ENCODE measurements at regions not wholly inside any gene's neighbourhood (a gene's known extent, or its start where the extent isn't known, plus 50 kb on each side); places are given as distances from the start of the nearest gene placed in this dataset.

- H3K23me2 ChIP-seq (ENCODE audit: low read depth, low read length), result no peaks in the 10 kb centered on the region
- H2BK120ac ChIP-seq (replicated peaks; ENCODE audit: low read depth, low read length), result no peak overlapping the region
- H3K79me1 ChIP-seq (ENCODE audit: low read depth, low read length), result no peaks in the 10 kb centered on the region
- no peak overlapping the region for H4K91ac ChIP-seq (replicated peaks; ENCODE audit: insufficient read length, low read length)
- no peak overlapping the region for H3K27ac ChIP-seq (ENCODE audit: low read depth, low read length)
- H3K14ac ChIP-seq (ENCODE audit: insufficient read length), result no peak overlapping the region
- H3K4me1 ChIP-seq (replicated peaks in 1 of 4; ENCODE audit: control insufficient read depth in 3 of 4, insufficient read depth in 4 of 4, low read length in 3 of 4), result no peaks in the 10 kb centered on the region
- no peak overlapping the region; the same call in 1 of the 2 replicates for H2AFZ ChIP-seq (ENCODE audit: low read length)
- no peak overlapping the region for H3K9ac ChIP-seq (replicated peaks in 1 of 4; ENCODE audit: extremely low read depth in 1 of 4, low read depth in 3 of 4, low read length in 3 of 4)
- H3K4ac ChIP-seq (replicated peaks; ENCODE audit: insufficient read length, low read depth, low read length), result no peak overlapping the region
- no peak for DNase-seq (ENCODE audit: low read depth in 1 of 2, low spot score in 2 of 2)
- H4K5ac ChIP-seq (ENCODE audit: insufficient read length, low read depth, low read length), result no peak overlapping the region
- CTCF ChIA-PET (ENCODE audit: partially characterized antibody), result interaction anchor here (1.7 kb wide), 1 partner anchor 20 kb away, joined by 3 read pairs; no protein-coding TSS in a partner anchor
- no peak overlapping the region for H3K56ac ChIP-seq (replicated peaks; ENCODE audit: insufficient read length, low read depth, low read length)
- no peak overlapping the region for H3K23ac ChIP-seq (ENCODE audit: insufficient read length)
- H2AK5ac ChIP-seq (ENCODE audit: low read depth, low read length), result no peak overlapping the region
- no peaks in the 10 kb centered on the region for H3K9me3 ChIP-seq (ENCODE audit: insufficient read depth in 2 of 2, low read depth in 1 of 2, low read length in 1 of 2)
- no peak overlapping the region for H2BK5ac ChIP-seq (ENCODE audit: low read depth, low read length)
- H3K4me3 ChIP-seq (ENCODE audit: extremely low read depth in 1 of 4, insufficient read depth in 2 of 4, low read depth in 3 of 4, low read length in 4 of 4), result no peak overlapping the region
- H3K27me3 ChIP-seq (replicated peaks in 1 of 4; ENCODE audit: control insufficient read depth in 3 of 4, extremely low read depth in 1 of 4, insufficient read depth in 3 of 4, low read length in 3 of 4), result no peaks in the 10 kb centered on the region
- POLR2A ChIA-PET (ENCODE audit: partially characterized antibody), result no interaction called here
- no peaks in the 10 kb centered on the region for H4K20me1 ChIP-seq (replicated peaks in 1 of 2; ENCODE audit: control insufficient read depth in 1 of 2, insufficient read depth in 2 of 2, low read length in 2 of 2)
- FAIRE-seq, result no peak
- no peak for TF ChIP-seq YY1 (IDR thresholded peaks at IDR 0.05; ENCODE audit: low read depth, low read length)
- TF ChIP-seq SIRT6 (IDR thresholded peaks at IDR 0.05; ENCODE audit: low read length), result no peak
- TF ChIP-seq RNF2 (IDR thresholded peaks at IDR 0.05; ENCODE audit: borderline replicate concordance, low read depth, low read length, missing control alignments, poor library complexity, severe bottlenecking), result no peak
- no peak for TF ChIP-seq CTCF (IDR thresholded peaks at IDR 0.05; ENCODE audit: control extremely low read depth in 1 of 3, insufficient read depth in 1 of 3, low read depth in 1 of 3, low read length in 3 of 3)
- no peak overlapping the region for H2BK15ac ChIP-seq (ENCODE audit: low read length)
- WGBS, 2 experiments (ENCODE audit: extremely low coverage in 1 of 2, insufficient coverage in 1 of 2, insufficient read length in 1 of 2, insufficient replicate concordance in 2 of 2, low coverage in 1 of 2, low lambda C conversion rate in 2 of 2, missing lambda C conversion rate in 1 of 2), result 94% methylated on average over 1 of the region's 1 CpG; no CpG with 5 or more reads in 1 of the 2 experiments
- no peak overlapping the region for H3K18ac ChIP-seq (ENCODE audit: extremely low read depth, low read length)
- no peak overlapping the region for H4K8ac ChIP-seq (ENCODE audit: extremely low read depth, insufficient read depth, low read length)
- H2BK12ac ChIP-seq (ENCODE audit: low read depth, low read length), result no peak overlapping the region
- no peaks in the 10 kb centered on the region for H3K79me2 ChIP-seq (ENCODE audit: control insufficient read depth in 1 of 2, insufficient read depth in 2 of 2, low read length in 2 of 2)
- no peaks in the 10 kb centered on the region for H3K36me3 ChIP-seq (ENCODE audit: control insufficient read depth in 2 of 4, insufficient read depth in 4 of 4, low read length in 3 of 4)
- no peak overlapping the region for H2BK20ac ChIP-seq (ENCODE audit: low read length)
- H3K4me2 ChIP-seq (ENCODE audit: insufficient read depth in 1 of 2, low read depth in 2 of 2, low read length in 2 of 2), result no peak overlapping the region
Observed at GRCh38 chr2:193988784-193989183, 1668.2 kb upstream of the SLC39A10 start.
